ENCODE measurements at regions not wholly inside any gene's neighbourhood (a gene's known extent, or its start where the extent isn't known, plus 50 kb on each side); places are given as distances from the start of the nearest gene placed in this dataset.

- H3K27me3 ChIP-seq (replicated peaks in 2 of 5; ENCODE audit: control insufficient read depth in 4 of 5, insufficient read depth in 5 of 5, low read length in 4 of 5): no peaks in the 10 kb centered on the region
- no peaks in the 10 kb centered on the region for H3K9me3 ChIP-seq (ENCODE audit: control extremely low read depth in 1 of 5, control insufficient read depth in 4 of 5, insufficient read depth in 2 of 5, low read depth in 1 of 5, low read length in 4 of 5)
- H3K27ac ChIP-seq (ENCODE audit: insufficient read depth in 1 of 2, low read depth in 1 of 2, low read length in 2 of 2, poor library complexity in 1 of 2, severe bottlenecking in 2 of 2): no peak overlapping the region
- DNase-seq: no peak
- CTCF ChIA-PET: no interaction called here
- no peaks in the 10 kb centered on the region for H3K36me3 ChIP-seq (ENCODE audit: control insufficient read depth in 4 of 4, insufficient read depth in 4 of 4, low read length in 3 of 4)
- no peaks in the 10 kb centered on the region for H3K4me1 ChIP-seq (ENCODE audit: control extremely low read depth in 1 of 4, control insufficient read depth in 4 of 4, insufficient read depth in 4 of 4, low read length in 3 of 4)
- WGBS (ENCODE audit: insufficient coverage): 89% methylated on average over 2 of the region's 13 CpGs
- POLR2A ChIA-PET: interaction anchor here (0.6 kb wide), 1 partner anchor 225 kb away, joined by 4 read pairs; no protein-coding TSS in a partner anchor
- no peak overlapping the region for H3K4me3 ChIP-seq (ENCODE audit: control insufficient read depth in 1 of 7, extremely low read depth in 1 of 7, insufficient read depth in 4 of 7, low read depth in 2 of 7, low read length in 6 of 7)
Observed at GRCh38 chr4:33467291-33467690, 2747.1 kb downstream of the PCDH7 start.

GRCh38 chr4:33470805-33471204, 2750.6 kb downstream of the PCDH7 start:
- H3K9me3 ChIP-seq (ENCODE audit: control extremely low read depth in 1 of 5, control insufficient read depth in 4 of 5, insufficient read depth in 2 of 5, low read depth in 1 of 5, low read length in 4 of 5): no peaks in the 10 kb centered on the region
- POLR2A ChIA-PET: no interaction called here
- H3K4me3 ChIP-seq (ENCODE audit: control insufficient read depth in 1 of 7, extremely low read depth in 1 of 7, insufficient read depth in 4 of 7, low read depth in 2 of 7, low read length in 6 of 7): no peak overlapping the region
- WGBS (ENCODE audit: insufficient coverage): 97% methylated on average over 4 of the region's 4 CpGs
- H3K4me1 ChIP-seq (ENCODE audit: control extremely low read depth in 1 of 4, control insufficient read depth in 4 of 4, insufficient read depth in 4 of 4, low read length in 3 of 4): no peaks in the 10 kb centered on the region
- no peak for DNase-seq
- no peaks in the 10 kb centered on the region for H3K27me3 ChIP-seq (replicated peaks in 2 of 5; ENCODE audit: control insufficient read depth in 4 of 5, insufficient read depth in 5 of 5, low read length in 4 of 5)
- H3K36me3 ChIP-seq (ENCODE audit: control insufficient read depth in 4 of 4, insufficient read depth in 4 of 4, low read length in 3 of 4): no peaks in the 10 kb centered on the region
- no peak overlapping the region for H3K27ac ChIP-seq (ENCODE audit: insufficient read depth in 1 of 2, low read depth in 1 of 2, low read length in 2 of 2, poor library complexity in 1 of 2, severe bottlenecking in 2 of 2)
- CTCF ChIA-PET: no interaction called here

- H3K9me3 ChIP-seq (ENCODE audit: control extremely low read depth in 1 of 5, control insufficient read depth in 4 of 5, insufficient read depth in 2 of 5, low read depth in 1 of 5, low read length in 4 of 5): peaks cover 0 to 2% (median 0%) of the 10 kb centered on the region in 5 experiments
- no peaks in the 10 kb centered on the region for H3K27me3 ChIP-seq (replicated peaks in 2 of 5; ENCODE audit: control insufficient read depth in 4 of 5, insufficient read depth in 5 of 5, low read length in 4 of 5)
- POLR2A ChIA-PET: no interaction called here
- H3K4me3 ChIP-seq (ENCODE audit: control insufficient read depth in 1 of 7, extremely low read depth in 1 of 7, insufficient read depth in 4 of 7, low read depth in 2 of 7, low read length in 6 of 7): no peak overlapping the region
- 87% methylated on average over 4 of the region's 4 CpGs for WGBS (ENCODE audit: insufficient coverage)
- no peaks in the 10 kb centered on the region for H3K36me3 ChIP-seq (ENCODE audit: control insufficient read depth in 4 of 4, insufficient read depth in 4 of 4, low read length in 3 of 4)
- H3K27ac ChIP-seq (ENCODE audit: insufficient read depth in 1 of 2, low read depth in 1 of 2, low read length in 2 of 2, poor library complexity in 1 of 2, severe bottlenecking in 2 of 2): no peak overlapping the region
- CTCF ChIA-PET: no interaction called here
- H3K4me1 ChIP-seq (ENCODE audit: control extremely low read depth in 1 of 4, control insufficient read depth in 4 of 4, insufficient read depth in 4 of 4, low read length in 3 of 4): no peaks in the 10 kb centered on the region
- DNase-seq: no peak
Observed at GRCh38 chr4:33477715-33478114, 2757.5 kb downstream of the PCDH7 start.

- H3K27me3 ChIP-seq (replicated peaks in 2 of 5; ENCODE audit: control insufficient read depth in 4 of 5, insufficient read depth in 5 of 5, low read length in 4 of 5): no peaks in the 10 kb centered on the region
- H3K36me3 ChIP-seq (ENCODE audit: control insufficient read depth in 4 of 4, insufficient read depth in 4 of 4, low read length in 3 of 4): no peaks in the 10 kb centered on the region
- no peak overlapping the region for H3K4me3 ChIP-seq (ENCODE audit: control insufficient read depth in 1 of 7, extremely low read depth in 1 of 7, insufficient read depth in 4 of 7, low read depth in 2 of 7, low read length in 6 of 7)
- no peak for DNase-seq
- no peaks in the 10 kb centered on the region for H3K4me1 ChIP-seq (ENCODE audit: control extremely low read depth in 1 of 4, control insufficient read depth in 4 of 4, insufficient read depth in 4 of 4, low read length in 3 of 4)
- ChIA-PET POLR2A (no interaction called here), CTCF (no interaction called here)
- H3K27ac ChIP-seq (ENCODE audit: insufficient read depth in 1 of 2, low read depth in 1 of 2, low read length in 2 of 2, poor library complexity in 1 of 2, severe bottlenecking in 2 of 2): no peak overlapping the region
- peaks cover 0 to 2% (median 0%) of the 10 kb centered on the region in 5 experiments for H3K9me3 ChIP-seq (ENCODE audit: control extremely low read depth in 1 of 5, control insufficient read depth in 4 of 5, insufficient read depth in 2 of 5, low read depth in 1 of 5, low read length in 4 of 5)
- no CpG with 5 or more reads among the region's 1 CpG for WGBS (ENCODE audit: insufficient coverage)
Observed at GRCh38 chr4:33482773-33483172, 2761.5 kb downstream of the ARAP2 start.

GRCh38 chr4:33485111-33485510, 2759.2 kb downstream of the ARAP2 start:
- Histone ChIP-seq H3K4me3 (ENCODE audit: control insufficient read depth in 1 of 7, extremely low read depth in 1 of 7, insufficient read depth in 4 of 7, low read depth in 2 of 7, low read length in 6 of 7) (no peak overlapping the region), H3K9me3 (ENCODE audit: control extremely low read depth in 1 of 5, control insufficient read depth in 4 of 5, insufficient read depth in 2 of 5, low read depth in 1 of 5, low read length in 4 of 5) (no peaks in the 10 kb centered on the region), H3K27me3 (replicated peaks in 2 of 5; ENCODE audit: control insufficient read depth in 4 of 5, insufficient read depth in 5 of 5, low read length in 4 of 5) (no peaks in the 10 kb centered on the region), H3K27ac (ENCODE audit: insufficient read depth in 1 of 2, low read depth in 1 of 2, low read length in 2 of 2, poor library complexity in 1 of 2, severe bottlenecking in 2 of 2) (no peak overlapping the region), H3K4me1 (ENCODE audit: control extremely low read depth in 1 of 4, control insufficient read depth in 4 of 4, insufficient read depth in 4 of 4, low read length in 3 of 4) (no peaks in the 10 kb centered on the region), H3K36me3 (ENCODE audit: control insufficient read depth in 4 of 4, insufficient read depth in 4 of 4, low read length in 3 of 4) (no peaks in the 10 kb centered on the region)
- WGBS (ENCODE audit: insufficient coverage): 83% methylated on average over 2 of the region's 3 CpGs
- CTCF ChIA-PET: no interaction called here
- DNase-seq: no peak
- POLR2A ChIA-PET: no interaction called here

GRCh38 chr4:33493231-33493630, 2751.1 kb downstream of the ARAP2 start:
- no peak for DNase-seq
- Histone ChIP-seq H3K27ac (ENCODE audit: insufficient read depth in 1 of 2, low read depth in 1 of 2, low read length in 2 of 2, poor library complexity in 1 of 2, severe bottlenecking in 2 of 2) (no peak overlapping the region), H3K27me3 (replicated peaks in 2 of 5; ENCODE audit: control insufficient read depth in 4 of 5, insufficient read depth in 5 of 5, low read length in 4 of 5) (no peaks in the 10 kb centered on the region), H3K36me3 (ENCODE audit: control insufficient read depth in 4 of 4, insufficient read depth in 4 of 4, low read length in 3 of 4) (no peaks in the 10 kb centered on the region), H3K4me3 (ENCODE audit: control insufficient read depth in 1 of 7, extremely low read depth in 1 of 7, insufficient read depth in 4 of 7, low read depth in 2 of 7, low read length in 6 of 7) (no peak overlapping the region), H3K9me3 (ENCODE audit: control extremely low read depth in 1 of 5, control insufficient read depth in 4 of 5, insufficient read depth in 2 of 5, low read depth in 1 of 5, low read length in 4 of 5) (no peaks in the 10 kb centered on the region), H3K4me1 (ENCODE audit: control extremely low read depth in 1 of 4, control insufficient read depth in 4 of 4, insufficient read depth in 4 of 4, low read length in 3 of 4) (no peaks in the 10 kb centered on the region)
- WGBS (ENCODE audit: insufficient coverage): no CpG with 5 or more reads among the region's 2 CpGs
- ChIA-PET POLR2A (no interaction called here), CTCF (no interaction called here)

GRCh38 chr4:33494150-33494549, 2750.2 kb downstream of the ARAP2 start:
- ChIA-PET CTCF (no interaction called here), POLR2A (no interaction called here)
- Histone ChIP-seq H3K36me3 (ENCODE audit: control insufficient read depth in 4 of 4, insufficient read depth in 4 of 4, low read length in 3 of 4) (no peaks in the 10 kb centered on the region), H3K27me3 (replicated peaks in 2 of 5; ENCODE audit: control insufficient read depth in 4 of 5, insufficient read depth in 5 of 5, low read length in 4 of 5) (no peaks in the 10 kb centered on the region), H3K9me3 (ENCODE audit: control extremely low read depth in 1 of 5, control insufficient read depth in 4 of 5, insufficient read depth in 2 of 5, low read depth in 1 of 5, low read length in 4 of 5) (no peaks in the 10 kb centered on the region), H3K4me1 (ENCODE audit: control extremely low read depth in 1 of 4, control insufficient read depth in 4 of 4, insufficient read depth in 4 of 4, low read length in 3 of 4) (no peaks in the 10 kb centered on the region), H3K27ac (ENCODE audit: insufficient read depth in 1 of 2, low read depth in 1 of 2, low read length in 2 of 2, poor library complexity in 1 of 2, severe bottlenecking in 2 of 2) (no peak overlapping the region), H3K4me3 (ENCODE audit: control insufficient read depth in 1 of 7, extremely low read depth in 1 of 7, insufficient read depth in 4 of 7, low read depth in 2 of 7, low read length in 6 of 7) (no peak overlapping the region)
- no CpG with 5 or more reads among the region's 2 CpGs for WGBS (ENCODE audit: insufficient coverage)
- no peak for DNase-seq

Measured in common myeloid progenitor, CD34-positive (primary cell).